ENCODE measurements at regions not wholly inside any gene's neighbourhood (a gene's known extent, or its start where the extent isn't known, plus 50 kb on each side); places are given as distances from the start of the nearest gene placed in this dataset.

DNA sequence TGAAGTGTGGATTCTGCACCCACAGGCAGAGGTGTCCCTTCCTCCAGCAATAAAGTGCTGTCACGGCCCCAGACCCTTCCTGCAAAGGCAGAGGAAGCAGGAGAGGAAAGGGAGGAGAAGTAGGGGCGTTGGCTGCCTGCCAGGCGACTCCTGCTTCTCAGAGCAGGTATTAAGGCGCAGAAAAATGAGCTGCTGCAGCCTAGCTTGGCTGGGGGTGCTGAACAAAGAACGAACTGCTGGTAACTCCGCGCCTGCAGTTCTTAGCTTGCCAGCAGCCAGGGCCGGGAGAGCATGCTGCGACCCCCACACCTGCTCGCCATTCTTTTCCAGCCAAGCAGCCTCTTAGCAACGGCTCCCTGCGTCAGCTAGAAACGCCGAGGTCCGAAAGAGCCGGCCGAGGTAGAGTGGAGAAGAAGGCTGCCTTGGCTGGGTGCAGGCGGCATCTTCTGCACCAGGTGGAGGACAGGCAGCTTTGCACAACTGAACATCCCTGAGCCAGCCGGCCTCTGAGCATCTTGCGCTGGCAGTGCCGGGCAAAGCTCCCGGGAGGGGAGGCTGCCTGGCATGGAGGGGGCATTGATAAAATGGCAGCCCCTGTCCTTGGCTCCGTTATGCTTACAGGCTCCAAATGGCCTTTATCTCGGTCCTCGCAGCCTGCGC, 296.0 kb downstream of the MEX3B start:
- TF ChIP-seq CTCF (conservative IDR thresholded peaks at IDR 0.05 in 1 of 2, IDR thresholded peaks at IDR 0.05 in 1 of 2; ENCODE audit: extremely low read depth in 1 of 2, insufficient read depth in 1 of 2, low read depth in 1 of 2, low read length in 2 of 2) (no peak), EZH2 (IDR thresholded peaks at IDR 0.05; ENCODE audit: borderline replicate concordance, low read length) (no peak)
